Nephron progenitor cell (in vitro differentiated cells): ENCODE measurements at regions not wholly inside any gene's neighbourhood (a gene's known extent, or its start where the extent isn't known, plus 50 kb on each side); places are given as distances from the start of the nearest gene placed in this dataset.

Experiments
- DNase-seq: peaks from one replicate; pipeline ENCODE4 v3.0.0; 2021
- H3K27ac Mint-ChIP-seq: 2 replicates; pipeline ENCODE4 v1.8.0; 2021; ENCODE audit warnings: mild to moderate bottlenecking, moderate library complexity, mixed read lengths
- H3K27me3 Mint-ChIP-seq: 2 replicates; pipeline ENCODE4 v1.8.0; 2021; ENCODE audit warnings: mild to moderate bottlenecking, low read depth, mixed read lengths; ENCODE audit not compliant: poor library complexity
- H3K36me3 Mint-ChIP-seq: 2 replicates; pipeline ENCODE4 v1.8.0; 2021; ENCODE audit warnings: low read depth, mixed read lengths
- H3K4me1 Mint-ChIP-seq: 2 replicates; pipeline ENCODE4 v1.8.0; 2021; ENCODE audit warnings: mixed read lengths
- H3K4me3 Mint-ChIP-seq: 2 replicates; pipeline ENCODE4 v1.8.0; 2021; ENCODE audit warnings: mild to moderate bottlenecking, moderate library complexity, mixed read lengths
- H3K9me3 Mint-ChIP-seq: 2 replicates; pipeline ENCODE4 v1.8.0; 2021; ENCODE audit warnings: mild to moderate bottlenecking, moderate library complexity, mixed read lengths
- CTCF ChIP-seq: fragments of 200-600 bp; sonication (generic); IDR thresholded peaks from 2 replicates; pipeline ENCODE4 v1.5.0; 2021; ENCODE audit warnings: antibody characterized with exemption

- DNase-seq = no peak
- peaks cover 3% of the 10 kb centered on the region for H3K27me3 Mint-ChIP-seq
- no peak overlapping the region for H3K4me3 Mint-ChIP-seq
- peaks cover 39% of the 10 kb centered on the region for H3K4me1 Mint-ChIP-seq
- H3K36me3 Mint-ChIP-seq = no peaks in the 10 kb centered on the region
- TF ChIP-seq CTCF = no peak
- H3K9me3 Mint-ChIP-seq = no peaks in the 10 kb centered on the region
- no peak overlapping the region for H3K27ac Mint-ChIP-seq
Measured at GRCh38 chr1:60893136-60893930, 189.0 kb upstream of the NFIA start.

- H3K9me3 Mint-ChIP-seq = no peaks in the 10 kb centered on the region
- no peak overlapping the region for H3K4me3 Mint-ChIP-seq
- no peaks in the 10 kb centered on the region for H3K36me3 Mint-ChIP-seq
- H3K27ac Mint-ChIP-seq = no peak overlapping the region
- TF ChIP-seq CTCF = no peak
- H3K27me3 Mint-ChIP-seq = peaks cover 3% of the 10 kb centered on the region
- peaks cover 44% of the 10 kb centered on the region for H3K4me1 Mint-ChIP-seq
- no peak for DNase-seq
Measured at GRCh38 chr1:60891765-60892164, 190.6 kb upstream of the NFIA start.

- no peak for TF ChIP-seq CTCF
- Mint-ChIP-seq H3K9me3 (no peaks in the 10 kb centered on the region), H3K4me1 (peaks cover 49% of the 10 kb centered on the region), H3K36me3 (no peaks in the 10 kb centered on the region), H3K27ac (no peak overlapping the region), H3K27me3 (peaks cover 3% of the 10 kb centered on the region), H3K4me3 (no peak overlapping the region)
- DNase-seq = no peak
Measured at GRCh38 chr1:60891281-60891680, 191.1 kb upstream of the NFIA start.

- Mint-ChIP-seq H3K27ac (no peak overlapping the region), H3K4me1 (peaks cover 49% of the 10 kb centered on the region), H3K27me3 (peaks cover 3% of the 10 kb centered on the region), H3K4me3 (no peak overlapping the region), H3K36me3 (no peaks in the 10 kb centered on the region), H3K9me3 (no peaks in the 10 kb centered on the region)
- no peak for TF ChIP-seq CTCF
- no peak for DNase-seq
Measured at GRCh38 chr1:60890664-60891063, 191.7 kb upstream of the NFIA start.

- Mint-ChIP-seq H3K27me3 (peaks cover 3% of the 10 kb centered on the region), H3K9me3 (no peaks in the 10 kb centered on the region), H3K4me1 (peaks cover 45% of the 10 kb centered on the region), H3K36me3 (no peaks in the 10 kb centered on the region), H3K4me3 (no peak overlapping the region), H3K27ac (no peak overlapping the region)
- TF ChIP-seq CTCF = no peak
- no peak for DNase-seq
Measured at GRCh38 chr1:60889709-60890108, 192.7 kb upstream of the NFIA start.

- no peaks in the 10 kb centered on the region for H3K36me3 Mint-ChIP-seq
- H3K27ac Mint-ChIP-seq = no peak overlapping the region
- H3K4me3 Mint-ChIP-seq = no peak overlapping the region
- H3K9me3 Mint-ChIP-seq = no peaks in the 10 kb centered on the region
- H3K27me3 Mint-ChIP-seq = no peaks in the 10 kb centered on the region
- H3K4me1 Mint-ChIP-seq = peaks cover 29% of the 10 kb centered on the region
- no peak for TF ChIP-seq CTCF
- DNase-seq = no peak
Measured at GRCh38 chr1:60888126-60888525, 194.2 kb upstream of the NFIA start.
